A549 (cell line): ENCODE measurements at regions not wholly inside any gene's neighbourhood (a gene's known extent, or its start where the extent isn't known, plus 50 kb on each side); places are given as distances from the start of the nearest gene placed in this dataset.

Experiments
- ATAC-seq, 2 experiments: fragments of 200-7000 bp in 1 of 2; fragments of >200 bp in 1 of 2; cut with Nextera tagmentation in 1 of 2; cut with Tn5 transposase in 1 of 2; 3 replicates each; pipeline versions ENCODE4 v1.8.0 to v1.9.1; 2018 to 2020; ENCODE audit warnings: mild to moderate bottlenecking in 1 of 2, moderate library complexity in 1 of 2
- CTCF ChIA-PET: fragments of 300-600 bp; sonication (Branson Sonifier 250); formaldehyde crosslinking; extraction: SDS; loops from one replicate; lab custom pipeline; 2021; ENCODE audit warnings: antibody characterized with exemption, inconsistent platforms; lab: Yijun Ruan, JAX
- POLR2A ChIA-PET: fragments of 350-600 bp; formaldehyde crosslinking; extraction: SDS; loops from one replicate; lab custom pipeline; 2021; ENCODE audit warnings: antibody characterized with exemption, inconsistent platforms; lab: Yijun Ruan, JAX
- DNase-seq, 2 experiments: peaks; one replicate each; pipeline versions ENCODE4 v3.0.0 to v3.0.0-alpha.2; 2011 to 2016; ENCODE audit warnings: low read depth in 1 of 2, low spot score in 1 of 2
- FAIRE-seq: peaks from 2 replicates; lab custom pipeline; 2011; peaks lifted over from hg19 to GRCh38; lab: Jason Lieb, UNC
- H3K27ac ChIP-seq, 2 experiments: fragments of >200 bp; sonication (Bioruptor Twin); formaldehyde crosslinking; 3 replicates each; pipeline ENCODE4 v1.5.1; 2016 to 2017
- H3K4me1 ChIP-seq: fragments of >200 bp; sonication (Bioruptor Twin); formaldehyde crosslinking; 3 replicates; pipeline ENCODE4 v1.6.1; 2016
- H3K4me2 ChIP-seq: fragments of >200 bp; sonication (Bioruptor Twin); formaldehyde crosslinking; 3 replicates; pipeline ENCODE4 v1.6.1; 2016
- H3K4me3 ChIP-seq: fragments of >200 bp; sonication (Bioruptor Twin); formaldehyde crosslinking; 3 replicates; pipeline ENCODE4 v1.5.1; 2016
- H3K9me3 ChIP-seq: fragments of >200 bp; sonication (Bioruptor Twin); formaldehyde crosslinking; 3 replicates; pipeline ENCODE4 v1.6.1; 2016
- BHLHE40 ChIP-seq: IDR thresholded peaks from 2 replicates; pipeline ENCODE4 v1.6.1; 2012; ENCODE audit warnings: low read depth, low read length, inconsistent platforms
- CBX2 ChIP-seq: fragments of 200-600 bp; sonication (generic); IDR thresholded peaks from 2 replicates; pipeline ENCODE4 v1.6.1; 2016; ENCODE audit warnings: low read depth, mild to moderate bottlenecking, borderline replicate concordance
- CBX8 ChIP-seq: fragments of 200-600 bp; sonication (generic); IDR thresholded peaks from 2 replicates; pipeline ENCODE4 v1.6.1; 2016
- CEBPB ChIP-seq, 2 experiments: fragments of >200 bp in 1 of 2; sonication (Bioruptor Twin) in 1 of 2; formaldehyde crosslinking in 1 of 2; IDR thresholded peaks; 2 replicates each; pipeline ENCODE4 v1.6.1; 2012 to 2016
- CHD2 ChIP-seq: fragments of 150-350 bp; IDR thresholded peaks from 2 replicates; pipeline ENCODE4 v1.6.1; 2014; ENCODE audit warnings: low read length; ENCODE audit not compliant: partially characterized antibody
- CHD4 ChIP-seq: fragments of 200-600 bp; sonication (generic); IDR thresholded peaks from 2 replicates; pipeline ENCODE4 v1.6.1; 2016; ENCODE audit warnings: antibody characterized with exemption, mild to moderate bottlenecking, borderline replicate concordance
- CTCF ChIP-seq: fragments of >200 bp; sonication (Bioruptor Twin); formaldehyde crosslinking; IDR thresholded peaks from 3 replicates; pipeline ENCODE4 v1.5.1; 2016
- EHF ChIP-seq: fragments of 250-450 bp; sonication (Bioruptor Pico); IDR thresholded peaks from 2 replicates; pipeline ENCODE4 v1.5.0; 2020; ENCODE audit warnings: mild to moderate bottlenecking
- ELK1 ChIP-seq: fragments of 150-350 bp; IDR thresholded peaks from 2 replicates; pipeline ENCODE4 v1.6.1; 2014; ENCODE audit warnings: low read depth, mild to moderate bottlenecking, low read length
- FOSB ChIP-seq: fragments of 250-450 bp; sonication (Bioruptor Pico); IDR thresholded peaks from 2 replicates; pipeline ENCODE4 v1.5.0; 2020; ENCODE audit warnings: mild to moderate bottlenecking, moderate library complexity
- FOSL2 ChIP-seq, 2 experiments: fragments of 450-650 bp in 1 of 2; fragments of >200 bp in 1 of 2; sonication (Bioruptor Twin) in 1 of 2; formaldehyde crosslinking; IDR thresholded peaks; 2 replicates each; pipeline versions ENCODE4 v1.5.0 to v1.6.1; 2016 to 2020; ENCODE audit warnings: mild to moderate bottlenecking in 1 of 2, moderate library complexity in 1 of 2
- FOXS1 ChIP-seq: fragments of 250-450 bp; sonication (Bioruptor Pico); IDR thresholded peaks from 2 replicates; pipeline ENCODE4 v1.5.0; 2020; ENCODE audit warnings: mild to moderate bottlenecking, moderate library complexity
- GATA3 ChIP-seq: IDR thresholded peaks from 2 replicates; pipeline ENCODE4 v1.6.1; 2012; ENCODE audit warnings: borderline replicate concordance
- HMGXB4 ChIP-seq: fragments of 250-450 bp; sonication (Bioruptor Pico); IDR thresholded peaks from 2 replicates; pipeline ENCODE4 v1.5.0; 2021; ENCODE audit warnings: mild to moderate bottlenecking, moderate library complexity, borderline replicate concordance
- HOXB5 ChIP-seq: fragments of 250-450 bp; sonication (Bioruptor Pico); IDR thresholded peaks from 2 replicates; pipeline ENCODE4 v1.5.0; 2020; ENCODE audit warnings: mild to moderate bottlenecking, moderate library complexity
- JUN ChIP-seq, 2 experiments: fragments of >200 bp; sonication (Bioruptor Twin); formaldehyde crosslinking; IDR thresholded peaks; 2 replicates in 1 of 2; 3 replicates in 1 of 2; pipeline ENCODE4 v1.6.1; 2016 to 2017
- JUNB ChIP-seq: fragments of >200 bp; sonication (Bioruptor Twin); formaldehyde crosslinking; IDR thresholded peaks from 2 replicates; pipeline ENCODE4 v1.6.1; 2016
- MAZ ChIP-seq: fragments of 150-350 bp; IDR thresholded peaks from 2 replicates; pipeline ENCODE4 v1.6.1; 2014; ENCODE audit warnings: antibody characterized with exemption, low read depth, low read length, borderline replicate concordance
- NFE2L2 ChIP-seq: fragments of 150-350 bp; conservative IDR thresholded peaks from 2 replicates; pipeline ENCODE4 v1.6.1; 2014; ENCODE audit warnings: low read length
- PHF8 ChIP-seq: fragments of 200-600 bp; sonication (generic); IDR thresholded peaks from 2 replicates; pipeline ENCODE4 v1.6.1; 2016; ENCODE audit warnings: low read depth, mild to moderate bottlenecking, antibody characterized with exemption, moderate library complexity, borderline replicate concordance
- POLR2A ChIP-seq: IDR thresholded peaks from 2 replicates; pipeline ENCODE4 v1.6.1; 2012; ENCODE audit warnings: mild to moderate bottlenecking, low read length
- POLR2AphosphoS2 ChIP-seq: conservative IDR thresholded peaks from 2 replicates; pipeline ENCODE4 v1.6.1; 2012; ENCODE audit warnings: low read length, improper control_type of control experiment, inconsistent platforms
- RAD21 ChIP-seq, 2 experiments: fragments of >200 bp in 1 of 2; sonication (Bioruptor Twin) in 1 of 2; formaldehyde crosslinking in 1 of 2; IDR thresholded peaks in 1 of 2; conservative IDR thresholded peaks in 1 of 2; 2 replicates in 1 of 2; 3 replicates in 1 of 2; pipeline ENCODE4 v1.6.1; 2012 to 2018; ENCODE audit warnings: inconsistent platforms in 1 of 2
- RCOR1 ChIP-seq: fragments of 150-350 bp; IDR thresholded peaks from 2 replicates; pipeline ENCODE4 v1.6.1; 2014; ENCODE audit warnings: antibody characterized with exemption, low read length, low read depth
- RFX5 ChIP-seq: fragments of 450-650 bp; IDR thresholded peaks from 2 replicates; pipeline ENCODE4 v1.7.1; 2014; ENCODE audit warnings: antibody characterized with exemption, mild to moderate bottlenecking, moderate library complexity
- RNF2 ChIP-seq: fragments of 200-600 bp; sonication (generic); IDR thresholded peaks from 2 replicates; pipeline ENCODE4 v1.6.1; 2016; ENCODE audit warnings: low read depth, mild to moderate bottlenecking, antibody characterized with exemption, moderate library complexity, borderline replicate concordance
- SMC3 ChIP-seq: fragments of >200 bp; sonication (Bioruptor Twin); formaldehyde crosslinking; IDR thresholded peaks from 3 replicates; pipeline ENCODE4 v1.6.1; 2018; ENCODE audit warnings: inconsistent platforms
- SREBF2 ChIP-seq: fragments of 450-650 bp; IDR thresholded peaks from 2 replicates; pipeline ENCODE4 v1.6.1; 2014; ENCODE audit warnings: mild to moderate bottlenecking, moderate library complexity
- TP53 ChIP-seq: fragments of 250-450 bp; sonication (Bioruptor Pico); IDR thresholded peaks from 2 replicates; pipeline ENCODE4 v1.5.0; 2021; ENCODE audit warnings: mild to moderate bottlenecking, moderate library complexity
- USF2 ChIP-seq: fragments of 450-650 bp; IDR thresholded peaks from 2 replicates; pipeline ENCODE4 v1.6.1; 2014; ENCODE audit warnings: antibody characterized with exemption
- ZC3H11A ChIP-seq: fragments of 450-650 bp; IDR thresholded peaks from 2 replicates; pipeline ENCODE4 v1.6.1; 2014; ENCODE audit warnings: antibody characterized with exemption, mild to moderate bottlenecking
- ZSCAN20 ChIP-seq: fragments of 250-450 bp; sonication (Bioruptor Pico); IDR thresholded peaks from 2 replicates; pipeline ENCODE4 v1.8.0; 2022; ENCODE audit warnings: mild to moderate bottlenecking, moderate library complexity
- WGBS: methylation state at CpG from one replicate; pipeline ENCODE4 v1.1.6; 2017; ENCODE audit errors: missing lambda C conversion rate; 5-methylcytosine and 5-hydroxymethylcytosine counted together

- no peak overlapping the region for H3K27ac ChIP-seq
- H3K9me3 ChIP-seq, result no peaks in the 10 kb centered on the region
- CTCF ChIA-PET, result no interaction called here
- DNase-seq (no peak), ATAC-seq (no peak), FAIRE-seq (peak; percentile 86)
- H3K4me3 ChIP-seq, result no peak overlapping the region
- TF ChIP-seq POLR2A (no peak), FOSL2 (IDR thresholded peaks at IDR 0.05) (no peak), FOSL2 (CRISPR knock-in tag; IDR thresholded peaks at IDR 0.05) (no peak), EHF (CRISPR knock-in tag) (no peak), RCOR1 (no peak), CBX8 (no peak), TP53 (CRISPR knock-in tag) (no peak), PHF8 (no peak), JUNB (no peak), FOSB (no peak), SREBF2 (no peak), SMC3 (no peak), RNF2 (no peak), ELK1 (no peak), BHLHE40 (no peak), RFX5 (no peak), CEBPB (IDR thresholded peaks at IDR 0.05) (no peak)
- POLR2A ChIA-PET, result no interaction called here
- H3K4me2 ChIP-seq, result no peak overlapping the region
- no peaks in the 10 kb centered on the region for H3K4me1 ChIP-seq
These were observed 114.4 kb upstream of the WDR44 start for GRCh38 chrX:118231464-118231863.

GRCh38 chrX:118239178-118239870 is 106.6 kb upstream of the WDR44 start:
- Histone ChIP-seq H3K27ac (no peak overlapping the region), H3K9me3 (no peaks in the 10 kb centered on the region), H3K4me3 (no peak overlapping the region), H3K4me1 (no peaks in the 10 kb centered on the region), H3K4me2 (no peak overlapping the region)
- FAIRE-seq (peak; percentile 96), ATAC-seq (no peak), DNase-seq (no peak)
- WGBS, result 0% methylated on average over 2 of the region's 2 CpGs
- POLR2A ChIA-PET, result no interaction called here
- CTCF ChIA-PET, result interaction anchor here (0.6 kb wide), 1 partner anchor 80 kb away, joined by 3 read pairs; no protein-coding TSS in a partner anchor
- TF ChIP-seq CHD2 (no peak), FOXS1 (CRISPR knock-in tag) (no peak), RFX5 (no peak), POLR2AphosphoS2 (no peak), GATA3 (no peak), NFE2L2 (no peak), ZSCAN20 (no peak), USF2 (no peak), HMGXB4 (CRISPR knock-in tag) (no peak), CHD4 (no peak), ZC3H11A (no peak), EHF (CRISPR knock-in tag) (no peak), CBX2 (no peak), HOXB5 (CRISPR knock-in tag) (no peak), MAZ (no peak), RAD21 (conservative IDR thresholded peaks at IDR 0.05 in 1 of 2, IDR thresholded peaks at IDR 0.05 in 1 of 2) (no peak), JUN (IDR thresholded peaks at IDR 0.05) (no peak), CBX8 (no peak), CTCF (no peak)
